ENCODE measurements at regions not wholly inside any gene's neighbourhood (a gene's known extent, or its start where the extent isn't known, plus 50 kb on each side); places are given as distances from the start of the nearest gene placed in this dataset.

- H3K27ac ChIP-seq (ENCODE audit: low read depth, low read length): no peak overlapping the region
- no peaks in the 10 kb centered on the region for H3K36me3 ChIP-seq (ENCODE audit: low read length)
- no peak overlapping the region for H3K4me2 ChIP-seq (ENCODE audit: low read depth, low read length, poor library complexity, severe bottlenecking)
- no peaks in the 10 kb centered on the region for H3K9me3 ChIP-seq (ENCODE audit: insufficient read depth, low read length)
- TF ChIP-seq CTCF (IDR thresholded peaks at IDR 0.05; ENCODE audit: insufficient read depth, low read length, poor library complexity, severe bottlenecking): no peak
- no peak for TF ChIP-seq EZH2phosphoT487 (conservative IDR thresholded peaks at IDR 0.05; ENCODE audit: low read length)
- no peaks in the 10 kb centered on the region for H4K20me1 ChIP-seq (ENCODE audit: low read depth, low read length)
- no peak overlapping the region for H3K9ac ChIP-seq (ENCODE audit: low read length)
- H2AFZ ChIP-seq (ENCODE audit: low read depth, low read length, severe bottlenecking): no peak overlapping the region
- H3K79me2 ChIP-seq (ENCODE audit: insufficient read depth, low read length): no peaks in the 10 kb centered on the region
- no peak overlapping the region for H3K4me3 ChIP-seq (ENCODE audit: insufficient read depth, low read length, poor library complexity, severe bottlenecking)
- H3F3A ChIP-seq (ENCODE audit: insufficient read depth): no peaks in the 10 kb centered on the region
- H3K27me3 ChIP-seq (ENCODE audit: low read length): no peaks in the 10 kb centered on the region
- no peaks in the 10 kb centered on the region for H3K9me2 ChIP-seq (replicated peaks; ENCODE audit: insufficient read depth, low read length)
Observed at GRCh38 chr16:80033783-80034468, 433.4 kb upstream of the MAF start.

GRCh38 chr16:80029761-80030481 is 429.4 kb upstream of the MAF start:
- Histone ChIP-seq H3K79me2 (ENCODE audit: insufficient read depth, low read length) (no peaks in the 10 kb centered on the region), H4K20me1 (ENCODE audit: low read depth, low read length) (no peaks in the 10 kb centered on the region), H3K9me2 (replicated peaks; ENCODE audit: insufficient read depth, low read length) (no peaks in the 10 kb centered on the region), H2AFZ (ENCODE audit: low read depth, low read length, severe bottlenecking) (no peak overlapping the region), H3K9ac (ENCODE audit: low read length) (no peak overlapping the region), H3K27ac (ENCODE audit: low read depth, low read length) (no peak overlapping the region), H3K9me3 (ENCODE audit: insufficient read depth, low read length) (no peaks in the 10 kb centered on the region), H3F3A (ENCODE audit: insufficient read depth) (no peaks in the 10 kb centered on the region), H3K4me3 (ENCODE audit: insufficient read depth, low read length, poor library complexity, severe bottlenecking) (no peak overlapping the region), H3K36me3 (ENCODE audit: low read length) (no peaks in the 10 kb centered on the region), H3K4me2 (ENCODE audit: low read depth, low read length, poor library complexity, severe bottlenecking) (no peak overlapping the region), H3K27me3 (ENCODE audit: low read length) (no peaks in the 10 kb centered on the region)
- no peak for TF ChIP-seq CTCF (IDR thresholded peaks at IDR 0.05; ENCODE audit: insufficient read depth, low read length, poor library complexity, severe bottlenecking)
- TF ChIP-seq EZH2phosphoT487 (conservative IDR thresholded peaks at IDR 0.05; ENCODE audit: low read length): no peak

- no peaks in the 10 kb centered on the region for H3K27me3 ChIP-seq (ENCODE audit: low read length)
- H3K79me2 ChIP-seq (ENCODE audit: insufficient read depth, low read length): no peaks in the 10 kb centered on the region
- no peaks in the 10 kb centered on the region for H3K9me3 ChIP-seq (ENCODE audit: insufficient read depth, low read length)
- H4K20me1 ChIP-seq (ENCODE audit: low read depth, low read length): no peaks in the 10 kb centered on the region
- no peak overlapping the region for H3K4me2 ChIP-seq (ENCODE audit: low read depth, low read length, poor library complexity, severe bottlenecking)
- no peak overlapping the region for H3K4me3 ChIP-seq (ENCODE audit: insufficient read depth, low read length, poor library complexity, severe bottlenecking)
- no peak overlapping the region for H3K27ac ChIP-seq (ENCODE audit: low read depth, low read length)
- no peaks in the 10 kb centered on the region for H3K36me3 ChIP-seq (ENCODE audit: low read length)
- H3K9me2 ChIP-seq (replicated peaks; ENCODE audit: insufficient read depth, low read length): no peaks in the 10 kb centered on the region
- no peaks in the 10 kb centered on the region for H3F3A ChIP-seq (ENCODE audit: insufficient read depth)
- TF ChIP-seq CTCF (IDR thresholded peaks at IDR 0.05; ENCODE audit: insufficient read depth, low read length, poor library complexity, severe bottlenecking) (no peak), EZH2phosphoT487 (conservative IDR thresholded peaks at IDR 0.05; ENCODE audit: low read length) (no peak)
- no peak overlapping the region for H2AFZ ChIP-seq (ENCODE audit: low read depth, low read length, severe bottlenecking)
- H3K9ac ChIP-seq (ENCODE audit: low read length): no peak overlapping the region
Observed at GRCh38 chr16:80029381-80029630, 428.8 kb upstream of the MAF start.

Data from SU-DHL-6 (cell line).